HepG2 (cell line): ENCODE measurements at regions not wholly inside any gene's neighbourhood (a gene's known extent, or its start where the extent isn't known, plus 50 kb on each side); places are given as distances from the start of the nearest gene placed in this dataset.

Source experiments
- CREM ChIP-seq, 2 experiments: sonication (generic) in 1 of 2; formaldehyde crosslinking in 1 of 2; IDR thresholded peaks; 2 replicates each; pipeline versions ENCODE4 v1.4.0 to v1.6.1; 2016 to 2020; ENCODE audit warnings: antibody characterized with exemption in 1 of 2, mild to moderate bottlenecking in 1 of 2, missing genetic modification reagents in 1 of 2
- ETV5 ChIP-seq: IDR thresholded peaks from 2 replicates; pipeline ENCODE4 v1.6.1; 2018; ENCODE audit warnings: missing biosample characterization, missing genetic modification reagents, inconsistent platforms, borderline replicate concordance
- ETV6 ChIP-seq: sonication (generic); formaldehyde crosslinking; conservative IDR thresholded peaks from 2 replicates; pipeline ENCODE4 v1.4.0; 2020; ENCODE audit warnings: missing genetic modification reagents
- FOXA1 ChIP-seq, 2 experiments: fragments of 450-650 bp in 1 of 2; sonication (generic) in 1 of 2; formaldehyde crosslinking in 1 of 2; IDR thresholded peaks; 2 replicates each; pipeline versions ENCODE4 v1.4.0 to v1.6.1; 2016 to 2020; ENCODE audit warnings: missing genetic modification reagents in 1 of 2
- FOXA3 ChIP-seq: IDR thresholded peaks from 2 replicates; pipeline ENCODE4 v1.6.1; 2016; ENCODE audit warnings: missing genetic modification reagents, missing compliant biosample characterization
- FOXC1 ChIP-seq: sonication (generic); formaldehyde crosslinking; IDR thresholded peaks from 2 replicates; pipeline ENCODE4 v1.8.0; 2022; ENCODE audit warnings: mild to moderate bottlenecking, missing genetic modification reagents, borderline replicate concordance
- FOXO1 ChIP-seq: sonication (generic); formaldehyde crosslinking; IDR thresholded peaks from 2 replicates; pipeline ENCODE4 v1.4.0; 2020; ENCODE audit warnings: missing genetic modification reagents
- FOXP4 ChIP-seq: sonication (generic); formaldehyde crosslinking; IDR thresholded peaks from 2 replicates; pipeline ENCODE4 v1.4.0; 2020; ENCODE audit warnings: missing genetic modification reagents
- HMG20A ChIP-seq: IDR thresholded peaks from 2 replicates; pipeline ENCODE4 v1.6.1; 2016; ENCODE audit warnings: borderline replicate concordance
- HNRNPL ChIP-seq: fragments of 200-400 bp; formaldehyde crosslinking; IDR thresholded peaks from 2 replicates; pipeline ENCODE4 v1.6.1; 2017; ENCODE audit warnings: mild to moderate bottlenecking, low read depth, low read length
- IRF2 ChIP-seq: IDR thresholded peaks from 2 replicates; pipeline ENCODE4 v1.6.1; 2018; ENCODE audit warnings: missing genetic modification reagents, missing compliant biosample characterization
- MYNN ChIP-seq: sonication (generic); formaldehyde crosslinking; IDR thresholded peaks from 2 replicates; pipeline ENCODE4 v1.4.0; 2020; ENCODE audit warnings: mild to moderate bottlenecking, low read depth, missing genetic modification reagents
- NR2F6 ChIP-seq, 2 experiments: IDR thresholded peaks; 2 replicates each; pipeline ENCODE4 v1.6.1; 2016; ENCODE audit warnings: antibody characterized with exemption in 1 of 2, mild to moderate bottlenecking in 1 of 2
- PHF21A ChIP-seq: sonication (generic); formaldehyde crosslinking; IDR thresholded peaks from 2 replicates; pipeline ENCODE4 v1.5.0; 2020; ENCODE audit warnings: mild to moderate bottlenecking, missing genetic modification reagents
- SMARCE1 ChIP-seq: fragments of 450-650 bp; IDR thresholded peaks from 2 replicates; pipeline ENCODE4 v1.6.1; 2017; ENCODE audit warnings: borderline replicate concordance
- SOX6 ChIP-seq, 2 experiments: fragments of 450-650 bp in 1 of 2; sonication (generic) in 1 of 2; formaldehyde crosslinking in 1 of 2; IDR thresholded peaks; 2 replicates each; pipeline versions ENCODE4 v1.4.0 to v1.6.1; 2017 to 2020; ENCODE audit warnings: antibody characterized with exemption in 1 of 2, mild to moderate bottlenecking in 1 of 2, missing genetic modification reagents in 1 of 2
- STAG1 ChIP-seq: sonication (generic); formaldehyde crosslinking; IDR thresholded peaks from 2 replicates; pipeline ENCODE4 v1.4.0; 2020; ENCODE audit warnings: missing genetic modification reagents
- ZMYM3 ChIP-seq: sonication (generic); formaldehyde crosslinking; IDR thresholded peaks from 2 replicates; pipeline ENCODE4 v1.5.1; 2020; ENCODE audit warnings: mild to moderate bottlenecking, missing genetic modification reagents
- ZNF292 ChIP-seq: sonication (generic); formaldehyde crosslinking; IDR thresholded peaks from 2 replicates; pipeline ENCODE4 v1.8.1; 2022; ENCODE audit warnings: mild to moderate bottlenecking, low read depth, missing genetic modification reagents, borderline replicate concordance
- ZNF772 ChIP-seq: sonication (generic); formaldehyde crosslinking; IDR thresholded peaks from 2 replicates; pipeline ENCODE4 v1.5.0; 2020; ENCODE audit warnings: mild to moderate bottlenecking, missing genetic modification reagents
- ZNF773 ChIP-seq: sonication (generic); formaldehyde crosslinking; IDR thresholded peaks from 2 replicates; pipeline ENCODE4 v1.4.0; 2020; ENCODE audit warnings: missing genetic modification reagents, borderline replicate concordance
- ZNF850 ChIP-seq: sonication (generic); formaldehyde crosslinking; conservative IDR thresholded peaks from 2 replicates; pipeline ENCODE4 v1.9.0; 2021; ENCODE audit warnings: mild to moderate bottlenecking, missing genetic modification reagents
- TF ChIP-seq, protein P1 (sequence below): sonication (generic); formaldehyde crosslinking; IDR thresholded peaks from 2 replicates; pipeline ENCODE4 v1.4.0; 2020; ENCODE audit warnings: missing genetic modification reagents, borderline replicate concordance

DNA sequence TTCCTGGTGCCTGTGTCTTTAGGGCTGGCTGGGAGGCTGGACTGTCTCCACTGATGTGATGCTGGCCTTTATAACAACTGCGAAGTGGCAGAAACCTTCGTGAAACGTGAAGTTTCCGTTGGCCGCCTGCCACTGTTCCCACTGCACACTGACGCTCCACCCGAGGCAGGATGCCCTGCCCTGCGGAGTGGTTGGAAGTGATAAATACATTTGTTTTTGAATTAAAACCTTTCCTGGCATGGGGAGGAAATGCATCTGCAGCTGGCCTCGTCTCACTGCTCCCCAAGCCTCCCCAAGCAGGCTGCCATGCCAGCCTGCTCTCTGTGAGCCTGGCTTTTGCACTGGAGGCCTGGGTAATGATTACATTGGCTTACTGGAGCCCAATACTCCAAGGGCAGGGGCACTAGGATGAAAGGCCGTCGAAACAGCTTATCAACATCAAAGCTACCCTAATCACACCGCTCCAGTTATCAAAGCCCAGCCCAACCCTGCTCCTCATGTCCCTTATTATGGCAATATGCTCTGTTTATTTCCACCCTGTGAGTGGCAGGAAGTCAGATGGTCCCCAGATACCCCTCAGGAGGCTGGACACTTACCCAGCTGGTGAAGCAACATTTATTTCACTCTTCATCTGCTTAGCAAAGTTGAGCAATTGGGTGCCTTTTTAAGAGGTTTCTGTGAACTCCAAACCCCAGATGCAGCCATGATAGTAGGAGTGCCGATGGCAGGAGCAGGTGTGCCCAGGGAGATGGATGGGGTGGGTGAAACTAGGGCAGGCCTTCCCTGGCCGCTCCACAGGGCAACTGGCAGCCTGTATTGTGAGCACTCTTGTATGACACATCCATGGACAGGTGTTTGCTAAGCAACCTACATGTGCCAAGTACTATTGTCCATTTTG is 97.4 kb upstream of the ITGA6 start (continued):
- TF ChIP-seq HMG20A (CRISPR knock-in tag) (peak; percentile 69), HNRNPL (peak; percentile 79), ETV6 (no peak), CREM (IDR thresholded peaks at IDR 0.05) (peak; percentile 47; the same call in 1 of the 2 replicates), CREM (CRISPR knock-in tag; IDR thresholded peaks at IDR 0.05) (no peak), ZMYM3 (peak; percentile 56; the same call in 1 of the 2 replicates), ETV5 (CRISPR knock-in tag) (peak; percentile 57; the same call in 1 of the 2 replicates), MYNN (CRISPR knock-in tag) (no peak), FOXA3 (CRISPR knock-in tag) (peak; percentile 60; the same call in 1 of the 2 replicates), PHF21A (CRISPR knock-in tag) (peak; percentile 79), ZNF850 (CRISPR knock-in tag) (no peak), ZNF772 (CRISPR knock-in tag) (peak; percentile 72; the same call in 1 of the 2 replicates), FOXO1 (CRISPR knock-in tag) (peak; percentile 61; the same call in 1 of the 2 replicates), ZNF773 (no peak), SOX6 (IDR thresholded peaks at IDR 0.05) (no peak), SOX6 (CRISPR knock-in tag; IDR thresholded peaks at IDR 0.05) (peak; percentile 75), ZNF292 (CRISPR knock-in tag) (peak; percentile 48; the same call in 1 of the 2 replicates), NR2F6 (IDR thresholded peaks at IDR 0.05) (peak; percentile 53; the same call in 1 of the 2 replicates), NR2F6 (CRISPR knock-in tag; IDR thresholded peaks at IDR 0.05) (peak; percentile 32; the same call in 1 of the 2 replicates), FOXC1 (no peak), IRF2 (CRISPR knock-in tag) (0 out of 2 replicates have a peak, but pooled peaks have one; percentile 34), SMARCE1 (no peak), FOXA1 (IDR thresholded peaks at IDR 0.05) (no peak), FOXA1 (CRISPR knock-in tag; IDR thresholded peaks at IDR 0.05) (peak; percentile 67), STAG1 (CRISPR knock-in tag) (no peak), FOXP4 (CRISPR knock-in tag) (peak; percentile 54)
- TF ChIP-seq, protein P1, sequence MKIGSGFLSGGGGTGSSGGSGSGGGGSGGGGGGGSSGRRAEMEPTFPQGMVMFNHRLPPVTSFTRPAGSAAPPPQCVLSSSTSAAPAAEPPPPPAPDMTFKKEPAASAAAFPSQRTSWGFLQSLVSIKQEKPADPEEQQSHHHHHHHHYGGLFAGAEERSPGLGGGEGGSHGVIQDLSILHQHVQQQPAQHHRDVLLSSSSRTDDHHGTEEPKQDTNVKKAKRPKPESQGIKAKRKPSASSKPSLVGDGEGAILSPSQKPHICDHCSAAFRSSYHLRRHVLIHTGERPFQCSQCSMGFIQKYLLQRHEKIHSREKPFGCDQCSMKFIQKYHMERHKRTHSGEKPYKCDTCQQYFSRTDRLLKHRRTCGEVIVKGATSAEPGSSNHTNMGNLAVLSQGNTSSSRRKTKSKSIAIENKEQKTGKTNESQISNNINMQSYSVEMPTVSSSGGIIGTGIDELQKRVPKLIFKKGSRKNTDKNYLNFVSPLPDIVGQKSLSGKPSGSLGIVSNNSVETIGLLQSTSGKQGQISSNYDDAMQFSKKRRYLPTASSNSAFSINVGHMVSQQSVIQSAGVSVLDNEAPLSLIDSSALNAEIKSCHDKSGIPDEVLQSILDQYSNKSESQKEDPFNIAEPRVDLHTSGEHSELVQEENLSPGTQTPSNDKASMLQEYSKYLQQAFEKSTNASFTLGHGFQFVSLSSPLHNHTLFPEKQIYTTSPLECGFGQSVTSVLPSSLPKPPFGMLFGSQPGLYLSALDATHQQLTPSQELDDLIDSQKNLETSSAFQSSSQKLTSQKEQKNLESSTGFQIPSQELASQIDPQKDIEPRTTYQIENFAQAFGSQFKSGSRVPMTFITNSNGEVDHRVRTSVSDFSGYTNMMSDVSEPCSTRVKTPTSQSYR, result peak; percentile 40; the same call in 1 of the 2 replicates
